Embryonic facial prominence (tissue), 1 donor: ENCODE measurements at regions not wholly inside any gene's neighbourhood (a gene's known extent, or its start where the extent isn't known, plus 50 kb on each side); places are given as distances from the start of the nearest gene placed in this dataset.

Source experiments
- DNase-seq: peaks from one replicate; pipeline ENCODE4 v3.0.0-alpha.2; 2016; ENCODE audit errors: extremely low spot score

DNA sequence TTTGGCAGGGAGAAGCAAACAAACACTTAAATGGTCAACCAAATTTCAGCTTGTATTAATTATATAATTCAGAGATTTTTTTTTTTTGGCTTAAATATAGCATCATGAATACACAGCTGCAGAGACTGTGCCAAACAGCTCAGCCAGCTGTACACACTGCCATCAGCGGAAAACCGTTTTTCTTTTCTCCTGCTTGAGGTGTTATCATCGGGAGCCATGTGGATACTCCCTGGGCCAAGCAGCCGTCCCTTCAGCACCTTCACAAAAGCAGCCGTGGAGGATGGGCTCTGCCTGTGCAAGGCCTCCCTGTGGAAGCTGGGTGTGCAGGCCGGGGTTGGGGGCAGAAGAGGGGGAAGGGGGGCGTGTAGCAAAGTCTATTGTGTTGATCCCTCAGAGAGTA lies 85.0 kb downstream of the NUF2 start:
- no peak for DNase-seq

DNA sequence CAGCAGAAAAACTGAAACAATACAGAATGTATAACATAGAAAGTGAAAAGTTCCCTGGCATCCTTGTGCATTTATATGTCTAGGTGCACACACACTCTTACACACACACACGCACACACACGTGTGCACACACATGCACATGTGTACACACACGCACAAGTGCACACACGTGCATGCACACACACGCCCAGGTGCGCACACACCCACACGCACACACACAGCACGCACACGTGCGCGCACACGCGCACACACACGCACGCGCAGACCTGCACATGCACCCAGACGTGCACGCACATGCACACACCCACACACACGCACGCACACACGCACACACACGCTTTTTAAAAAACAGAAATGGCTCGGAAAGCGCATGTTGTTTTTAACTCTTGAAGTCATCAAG lies 86.5 kb downstream of the NUF2 start:
- no peak for DNase-seq

DNA sequence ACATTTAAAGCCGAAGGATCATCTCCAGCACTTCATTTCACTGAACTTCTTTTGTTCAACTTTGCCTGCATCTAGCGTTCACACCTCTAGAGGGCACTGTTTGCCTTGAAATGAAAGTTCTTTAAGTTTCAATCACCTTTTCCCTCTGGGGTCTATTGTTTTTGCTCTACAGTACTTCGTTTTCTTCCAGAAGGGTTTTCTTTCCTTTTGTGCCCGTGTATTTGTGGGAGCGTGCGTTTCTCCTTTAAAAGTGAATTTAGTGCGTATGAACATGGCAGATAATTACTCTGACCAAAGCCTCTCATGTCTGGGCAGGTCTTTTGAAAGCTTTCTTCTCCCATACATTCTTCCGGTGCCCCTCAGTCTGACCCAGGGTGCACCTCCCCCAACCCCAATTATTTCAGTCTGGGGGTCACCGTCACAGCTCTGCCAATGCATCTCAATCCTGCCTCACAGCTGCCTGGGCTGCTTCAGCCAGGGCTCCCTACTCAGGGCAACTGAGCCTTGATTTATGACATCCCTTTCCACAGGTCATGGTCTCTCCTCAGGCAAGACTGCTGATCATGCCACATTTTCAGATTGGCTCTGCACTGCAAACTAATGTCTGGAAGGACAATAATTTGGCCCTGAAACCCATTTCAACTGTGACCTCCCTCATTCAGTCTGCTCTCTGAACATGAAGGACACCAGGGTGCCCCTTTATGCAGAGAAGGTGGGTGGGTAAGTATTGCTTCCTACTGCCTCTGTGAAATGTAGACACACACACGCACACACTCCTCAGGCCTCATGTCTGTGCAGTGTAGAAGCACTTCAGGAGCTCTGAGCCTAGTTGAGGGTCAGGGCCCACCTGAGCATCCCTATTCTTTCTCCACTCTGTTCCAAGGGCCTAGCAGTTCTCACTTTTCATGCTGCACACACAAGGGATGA lies 88.6 kb downstream of the NUF2 start:
- DNase-seq, result peak; percentile 20

GRCh38 chr1:163412221-163412620 lies 90.5 kb downstream of the NUF2 start:
- DNase-seq, result no peak

GRCh38 chr1:163414778-163415177 lies 93.0 kb downstream of the NUF2 start:
- DNase-seq, result no peak

DNA sequence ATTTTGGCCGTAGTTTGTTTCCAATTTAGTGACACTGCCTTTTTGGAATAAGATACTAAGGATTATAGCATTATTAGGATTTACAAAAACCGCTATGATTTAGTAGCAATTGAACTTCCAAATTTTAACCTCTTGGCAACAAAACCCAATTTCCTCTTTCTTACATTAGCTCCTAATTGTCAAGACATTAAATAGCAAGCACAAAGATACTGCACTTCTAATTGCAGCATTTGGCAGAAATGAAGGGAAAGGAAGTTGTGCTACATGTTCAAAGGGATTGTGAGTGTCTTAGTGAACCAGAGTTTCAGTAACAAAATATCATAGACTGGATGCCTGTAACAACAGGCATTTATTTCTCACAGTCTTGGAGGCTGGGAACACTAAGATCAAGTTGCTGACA lies 99.9 kb downstream of the NUF2 start:
- no peak for DNase-seq

GRCh38 chr1:163422738-163423404 lies 101.1 kb downstream of the NUF2 start:
- no peak for DNase-seq

GRCh38 chr1:163426505-163427251 lies 104.9 kb downstream of the NUF2 start:
- DNase-seq, result no peak

- no peak for DNase-seq
Observed at GRCh38 chr1:163427279-163427678, 105.5 kb downstream of the NUF2 start.

- no peak for DNase-seq
Observed at GRCh38 chr1:163436140-163436812, 114.5 kb downstream of the NUF2 start.

DNA sequence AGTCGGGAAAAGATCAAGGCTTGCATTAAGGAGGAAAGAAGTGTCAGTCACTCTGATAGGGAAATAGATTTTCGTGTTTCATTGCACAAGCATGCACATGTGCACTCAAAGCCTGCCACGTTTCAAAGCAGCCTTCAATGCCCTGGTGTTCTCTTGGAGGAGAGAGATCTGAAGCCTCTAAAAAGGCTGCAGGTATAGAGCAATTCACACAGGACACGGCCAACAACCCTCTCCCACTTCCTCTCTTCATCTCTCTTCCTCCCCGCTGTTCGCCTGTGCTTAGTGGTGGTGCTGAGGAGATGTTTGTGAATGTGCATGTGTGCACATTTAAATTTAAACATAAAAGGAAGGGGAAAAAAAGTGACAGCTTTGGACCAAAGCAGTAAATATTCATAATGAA lies 117.7 kb downstream of the NUF2 start:
- no peak for DNase-seq

- DNase-seq, result peak; percentile 8
Observed at GRCh38 chr1:163440090-163440489, 118.3 kb downstream of the NUF2 start.

DNA sequence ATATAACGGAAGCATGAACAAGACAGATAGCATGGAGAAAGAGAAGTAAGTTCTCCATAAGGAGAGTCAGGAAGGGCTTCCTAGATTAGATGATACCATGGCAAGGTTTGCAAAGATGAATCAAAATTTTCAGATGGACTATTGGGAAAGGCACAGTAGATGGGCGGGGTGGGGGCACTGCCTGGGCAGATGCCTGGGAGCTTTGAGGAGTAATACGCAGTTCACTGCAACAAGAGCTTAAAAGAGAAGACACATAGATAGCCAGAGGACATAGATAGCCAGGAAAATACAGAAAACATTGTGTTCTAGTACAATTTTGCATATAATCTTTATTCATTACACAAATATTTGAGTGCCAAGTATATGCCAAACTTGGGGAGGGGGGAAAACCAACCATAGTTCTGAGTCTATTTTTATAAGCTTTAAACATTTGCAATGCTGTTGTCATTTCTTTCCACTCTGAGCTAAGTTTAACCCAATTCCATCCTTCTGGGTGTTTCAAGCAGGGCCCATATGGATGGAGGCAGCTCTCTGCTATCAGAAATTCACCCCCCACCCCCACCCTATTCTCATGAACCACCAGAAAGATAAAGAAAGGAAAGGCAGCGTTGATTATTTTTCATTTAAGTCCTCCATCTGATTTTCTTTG lies 120.6 kb downstream of the NUF2 start:
- no peak for DNase-seq

- DNase-seq, result no peak
Observed at GRCh38 chr1:163442895-163443294, 121.1 kb downstream of the NUF2 start.

GRCh38 chr1:163443863-163444262 lies 122.1 kb downstream of the NUF2 start:
- DNase-seq, result no peak

DNA sequence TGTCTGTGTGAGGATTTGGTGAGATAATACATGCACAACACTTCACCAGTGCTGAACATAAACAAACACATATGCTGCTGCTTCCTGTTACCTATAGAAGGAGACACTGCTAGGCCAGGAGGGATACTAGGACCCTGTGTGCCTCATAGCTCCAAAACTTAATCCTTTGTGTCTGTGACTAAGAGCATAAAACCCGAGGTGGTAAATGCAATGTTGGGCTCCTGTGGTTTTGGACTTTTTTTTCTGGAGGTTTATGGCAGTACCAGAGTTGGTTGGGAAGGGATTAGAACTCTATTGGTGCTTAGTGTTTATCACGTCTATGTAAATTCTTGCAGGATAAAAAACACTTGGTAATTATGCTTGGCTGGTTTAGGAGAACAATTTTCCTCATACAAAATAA lies 122.9 kb downstream of the NUF2 start:
- no peak for DNase-seq

DNA sequence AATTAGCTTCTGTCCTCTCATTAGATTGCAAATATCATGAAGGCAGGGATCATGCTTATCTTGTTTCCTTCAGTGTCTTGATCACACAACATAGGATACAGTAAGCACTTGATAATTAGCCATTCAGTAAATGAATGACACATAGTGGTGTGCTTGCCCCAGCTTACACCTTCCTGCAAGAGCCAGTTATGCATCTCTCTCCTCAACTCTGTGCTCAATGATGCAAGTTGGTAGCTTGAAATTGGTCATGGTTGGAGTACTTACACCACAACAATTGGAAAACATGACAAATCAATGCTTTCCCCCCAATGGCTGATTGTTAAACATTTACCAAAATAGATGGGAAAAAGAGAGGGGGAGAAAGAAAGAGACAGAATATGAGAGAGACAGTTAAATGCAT lies 129.2 kb downstream of the NUF2 start:
- no peak for DNase-seq

DNA sequence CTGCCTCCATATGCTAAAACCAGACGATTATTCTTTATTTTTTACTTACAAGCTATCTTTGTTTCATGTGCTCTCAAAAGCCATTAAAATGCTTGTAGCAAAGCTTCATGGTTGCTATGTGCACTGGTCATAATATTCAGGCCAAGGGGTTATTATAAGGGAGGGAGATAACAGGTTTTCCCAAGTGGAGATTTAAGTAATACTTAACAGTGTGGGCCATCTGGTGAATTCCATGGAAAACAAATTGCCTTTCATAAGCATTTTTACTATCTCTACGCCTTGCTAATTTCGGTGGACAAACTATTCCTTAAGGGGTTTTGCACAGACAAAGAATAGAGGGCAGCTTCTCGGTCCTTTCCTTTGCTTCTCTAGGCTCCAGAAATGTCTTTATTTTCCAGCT lies 137.8 kb downstream of the NUF2 start:
- DNase-seq, result no peak

GRCh38 chr1:163467289-163467688 lies 145.5 kb downstream of the NUF2 start:
- no peak for DNase-seq

- DNase-seq, result no peak
Observed at GRCh38 chr1:163471779-163472650, 150.3 kb downstream of the NUF2 start.
